HUES48 (cell line): ENCODE measurements at regions not wholly inside any gene's neighbourhood (a gene's known extent, or its start where the extent isn't known, plus 50 kb on each side); places are given as distances from the start of the nearest gene placed in this dataset.
"Not testable (repeated sequence)": the region's sequence is repeated elsewhere in the genome, so short reads cannot be mapped to it uniquely, and the experiment has no call there.

Source experiments
- H3K27ac ChIP-seq: one replicate; pipeline ENCODE4 v1.7.0; 2013; ENCODE audit warnings: low read depth, low read length, inconsistent platforms
- H3K27me3 ChIP-seq: 2 replicates; pipeline ENCODE4 v1.6.1; 2013; ENCODE audit warnings: mild to moderate bottlenecking, low read length; ENCODE audit not compliant: control insufficient read depth, insufficient read depth
- H3K36me3 ChIP-seq: 2 replicates; pipeline ENCODE4 v1.6.1; 2013; ENCODE audit warnings: low read length; ENCODE audit not compliant: control insufficient read depth, insufficient read depth
- H3K4me1 ChIP-seq: 2 replicates; pipeline ENCODE4 v1.6.1; 2013; ENCODE audit warnings: mild to moderate bottlenecking, low read length; ENCODE audit not compliant: control insufficient read depth, insufficient read depth
- H3K4me3 ChIP-seq: 2 replicates; pipeline ENCODE4 v1.5.1; 2013; ENCODE audit warnings: mild to moderate bottlenecking, low read depth, low read length
- H3K9ac ChIP-seq: 2 replicates; pipeline ENCODE4 v1.6.1; 2013; ENCODE audit warnings: mild to moderate bottlenecking, low read depth, low read length, moderate library complexity
- H3K9me3 ChIP-seq: 2 replicates; pipeline ENCODE4 v1.6.1; 2013; ENCODE audit warnings: low read length; ENCODE audit not compliant: control insufficient read depth, insufficient read depth

- Histone ChIP-seq H3K4me3 (no peak overlapping the region), H3K27ac (no peak overlapping the region), H3K9ac (no peak overlapping the region), H3K4me1 (no peaks in the 10 kb centered on the region), H3K36me3 (no peaks in the 10 kb centered on the region), H3K27me3 (no peaks in the 10 kb centered on the region), H3K9me3 (peaks cover 38% of the 10 kb centered on the region)
Observed at GRCh38 chr15:44873103-44873502, 83.4 kb upstream of the TERB2 start.

- Histone ChIP-seq H3K27me3 (no peaks in the 10 kb centered on the region), H3K4me3 (no peak overlapping the region), H3K9ac (no peak overlapping the region), H3K9me3 (peaks cover 54% of the 10 kb centered on the region), H3K4me1 (no peaks in the 10 kb centered on the region), H3K27ac (no peak overlapping the region), H3K36me3 (no peaks in the 10 kb centered on the region)
Observed at GRCh38 chr15:44879066-44879465, 77.4 kb upstream of the TERB2 start.

- peak overlapping the region; percentile 64 for H3K27ac ChIP-seq
- no peaks in the 10 kb centered on the region for H3K36me3 ChIP-seq
- no peaks in the 10 kb centered on the region for H3K27me3 ChIP-seq
- H3K4me3 ChIP-seq: no peak overlapping the region
- peaks cover 25% of the 10 kb centered on the region for H3K9me3 ChIP-seq
- H3K4me1 ChIP-seq: no peaks in the 10 kb centered on the region
- H3K9ac ChIP-seq: no peak overlapping the region
Observed at GRCh38 chr15:44882499-44882968, 74.0 kb upstream of the TERB2 start.

GRCh38 chr15:44883199-44883877 lies 73.1 kb upstream of the TERB2 start:
- Histone ChIP-seq H3K9me3 (peaks cover 17% of the 10 kb centered on the region), H3K9ac (no peak overlapping the region), H3K4me1 (no peaks in the 10 kb centered on the region), H3K27me3 (no peaks in the 10 kb centered on the region), H3K4me3 (no peak overlapping the region), H3K27ac (no peak overlapping the region), H3K36me3 (no peaks in the 10 kb centered on the region)

- not testable (repeated sequence) for H3K27ac ChIP-seq, H3K4me1 ChIP-seq, H3K9me3 ChIP-seq, H3K27me3 ChIP-seq, H3K36me3 ChIP-seq, H3K9ac ChIP-seq, H3K4me3 ChIP-seq
Observed at GRCh38 chr15:44898890-44899651, 57.4 kb upstream of the TERB2 start.

GRCh38 chr15:44899775-44900174 lies 56.7 kb upstream of the TERB2 start:
- H3K36me3 ChIP-seq, H3K4me1 ChIP-seq, H3K27ac ChIP-seq, H3K9me3 ChIP-seq, H3K9ac ChIP-seq, H3K27me3 ChIP-seq, H3K4me3 ChIP-seq: not testable (repeated sequence)

- H3K4me3 ChIP-seq, H3K27me3 ChIP-seq, H3K9ac ChIP-seq, H3K4me1 ChIP-seq, H3K9me3 ChIP-seq, H3K27ac ChIP-seq, H3K36me3 ChIP-seq: not testable (repeated sequence)
Observed at GRCh38 chr15:44900796-44901195, 55.7 kb upstream of the TERB2 start.

GRCh38 chr15:44903281-44903680 lies 53.2 kb upstream of the TERB2 start:
- H3K4me1 ChIP-seq, H3K9ac ChIP-seq, H3K36me3 ChIP-seq, H3K9me3 ChIP-seq, H3K27me3 ChIP-seq, H3K27ac ChIP-seq, H3K4me3 ChIP-seq: not testable (repeated sequence)

- H3K27me3 ChIP-seq, H3K27ac ChIP-seq, H3K9ac ChIP-seq, H3K9me3 ChIP-seq, H3K36me3 ChIP-seq, H3K4me1 ChIP-seq, H3K4me3 ChIP-seq: not testable (repeated sequence)
Observed at GRCh38 chr15:44904651-44905340, 51.7 kb upstream of the TERB2 start.
